Glomerular endothelial cell (primary cell): ENCODE measurements at regions not wholly inside any gene's neighbourhood (a gene's known extent, or its start where the extent isn't known, plus 50 kb on each side); places are given as distances from the start of the nearest gene placed in this dataset.
"Not testable (repeated sequence)": the region's sequence is repeated elsewhere in the genome, so short reads cannot be mapped to it uniquely, and the experiment has no call there.

Experiments used
- DNase-seq: peaks from one replicate; pipeline ENCODE4 v3.0.0-alpha.2; 2011; ENCODE audit warnings: low read depth, low spot score; ENCODE audit errors: extremely low read depth

- no peak for DNase-seq
These were observed 140.1 kb upstream of the DAPK1 start for GRCh38 chr9:87357600-87357999.

GRCh38 chr9:87359264-87359663 is 138.4 kb upstream of the DAPK1 start:
- no peak for DNase-seq

GRCh38 chr9:87359958-87360601 is 137.6 kb upstream of the DAPK1 start:
- no peak for DNase-seq

- no peak for DNase-seq
These were observed 127.5 kb upstream of the DAPK1 start for GRCh38 chr9:87370049-87370685.

DNA sequence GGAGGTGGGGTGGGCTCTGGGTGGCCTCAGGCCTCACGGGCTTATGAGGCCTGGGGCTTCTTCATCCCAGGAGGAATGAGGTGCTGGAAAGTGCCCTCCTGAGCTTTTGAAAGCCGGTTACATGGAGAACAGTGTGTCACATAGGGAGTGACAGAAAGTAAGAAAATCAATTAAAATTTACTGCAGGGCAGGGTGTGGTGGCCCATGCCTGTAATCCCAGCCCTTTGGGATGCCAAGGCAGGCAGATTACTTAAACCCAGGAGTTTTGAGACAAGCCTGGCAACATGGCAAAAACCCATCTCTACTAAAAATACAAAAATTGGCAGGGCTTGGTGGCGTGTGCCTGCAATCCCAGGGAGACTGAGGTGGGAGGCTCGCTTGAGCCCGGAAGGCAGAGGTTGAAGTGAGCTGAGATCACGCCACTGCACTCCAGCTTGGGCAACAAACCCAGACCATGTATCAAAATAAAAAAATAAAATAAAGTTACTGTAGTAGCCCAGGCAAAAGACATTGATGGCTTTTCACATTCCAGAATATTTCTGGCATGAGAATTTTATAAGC is 125.8 kb upstream of the DAPK1 start:
- DNase-seq = no peak

DNA sequence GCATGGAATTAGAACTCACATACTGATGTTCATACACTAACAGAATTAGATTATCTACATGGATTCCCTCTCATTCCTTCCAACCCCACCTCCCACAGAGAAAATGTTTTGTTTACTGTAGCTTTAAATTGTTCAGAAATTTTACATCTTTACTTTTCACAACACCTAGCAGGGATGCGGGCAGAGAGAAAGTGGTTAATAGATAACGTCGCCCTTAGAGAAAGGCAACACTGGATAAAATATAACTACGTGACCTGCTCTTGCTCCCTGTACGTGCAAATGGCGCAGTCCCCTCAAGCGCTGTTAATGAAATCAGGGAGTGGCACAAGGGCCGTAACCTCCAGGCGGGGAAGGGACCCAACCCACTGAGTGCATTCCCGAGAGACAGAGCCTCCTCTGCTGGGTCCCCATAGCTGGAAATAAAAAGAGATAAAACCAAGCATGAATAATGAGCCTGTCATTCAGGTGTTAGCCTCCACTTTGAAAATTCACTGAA is 125.3 kb upstream of the DAPK1 start:
- DNase-seq = no peak

DNA sequence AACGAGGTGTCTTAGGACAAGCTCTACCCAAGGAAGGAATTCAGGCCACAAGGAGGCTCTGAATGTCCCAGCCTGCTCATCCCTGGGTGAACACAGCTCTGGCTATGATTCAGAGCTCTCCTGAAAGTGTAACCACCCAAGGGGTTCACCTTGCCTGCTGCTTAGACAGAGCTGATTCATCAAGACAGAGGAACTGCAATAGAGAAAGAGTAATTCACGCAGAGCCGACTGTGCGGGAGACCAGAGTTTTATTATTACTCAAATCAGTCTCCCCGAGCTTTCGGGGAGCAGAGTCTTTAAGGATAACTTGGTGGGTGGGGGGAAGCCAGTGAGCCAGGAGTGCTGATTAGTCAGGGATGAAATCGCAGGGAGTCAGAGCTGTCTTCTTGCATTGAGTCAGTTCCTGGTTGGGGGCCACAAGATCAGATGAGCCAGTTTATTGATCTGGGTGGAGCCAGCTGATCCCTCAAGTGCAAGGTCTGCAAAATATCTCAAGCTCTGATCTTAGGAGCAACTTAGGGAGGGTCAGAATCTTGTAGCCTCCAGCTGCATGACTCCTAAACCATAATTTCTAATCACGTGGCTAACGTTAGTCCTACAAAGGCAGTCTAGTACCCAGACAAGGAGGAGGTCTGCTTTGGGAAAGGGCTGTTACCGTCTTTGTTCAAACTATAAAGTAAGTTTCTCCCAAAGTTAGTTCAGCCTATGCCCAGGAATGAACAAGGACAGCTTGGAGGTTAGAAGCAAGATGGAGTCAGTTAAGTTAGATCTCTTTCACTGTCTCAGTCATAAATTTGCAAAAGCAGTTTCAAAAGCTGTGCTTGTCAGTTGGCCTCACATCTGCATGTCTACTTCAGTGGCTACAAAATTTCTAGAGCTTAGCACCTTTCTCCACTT is 123.4 kb upstream of the DAPK1 start:
- not testable (repeated sequence) for DNase-seq

DNA sequence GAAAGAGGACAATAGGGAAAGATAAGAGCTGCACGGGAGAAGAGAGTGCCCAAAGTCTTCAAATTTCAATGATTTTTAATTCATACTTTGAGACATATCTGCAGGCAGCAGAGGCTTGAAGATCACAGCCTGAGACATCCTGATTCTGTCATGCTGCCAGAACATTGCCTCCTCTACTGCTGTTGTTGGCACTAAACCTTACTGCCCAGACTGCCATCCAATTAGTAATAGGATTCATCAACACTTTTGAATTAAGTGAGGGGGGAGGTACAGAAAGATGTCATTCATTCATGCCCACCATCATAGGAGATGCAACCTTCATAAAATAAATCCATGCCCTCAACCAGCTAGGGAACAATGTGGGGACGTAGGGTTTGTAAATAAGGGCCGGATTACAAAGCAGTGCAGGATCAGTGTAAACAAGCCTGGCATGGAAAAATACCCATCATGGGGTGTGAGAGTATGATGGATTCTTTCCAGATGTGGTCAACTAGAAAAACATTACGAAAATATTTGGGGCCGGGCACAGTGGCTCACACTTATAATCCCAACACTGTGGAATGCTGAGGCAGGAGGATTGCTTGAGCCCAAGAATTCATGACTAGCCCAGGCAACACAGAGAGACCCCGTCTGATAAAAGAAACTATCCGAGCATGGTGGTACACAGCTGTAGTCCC is 122.1 kb upstream of the DAPK1 start:
- DNase-seq = no peak

DNA sequence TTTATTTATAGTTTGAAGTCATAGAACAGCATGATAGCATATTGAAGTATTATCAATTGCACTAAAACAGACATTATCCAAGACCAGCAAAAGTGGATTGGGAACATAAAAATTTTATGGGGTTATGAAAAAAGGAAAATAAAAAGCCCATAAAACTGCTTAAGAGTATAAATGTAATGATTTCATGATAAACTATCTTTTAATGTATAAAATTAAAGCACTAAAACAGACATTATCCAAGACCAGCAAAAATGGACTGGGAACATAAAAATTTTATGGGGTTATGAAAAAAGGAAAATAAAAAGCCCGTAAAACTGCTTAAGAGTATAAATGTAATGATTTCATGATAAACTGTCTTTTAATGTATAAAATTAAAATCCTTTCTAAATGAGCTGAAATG is 119.0 kb upstream of the DAPK1 start:
- DNase-seq = no peak

GRCh38 chr9:87379300-87379699 is 118.4 kb upstream of the DAPK1 start:
- DNase-seq = no peak

- no peak for DNase-seq
These were observed 116.5 kb upstream of the DAPK1 start for GRCh38 chr9:87381050-87381711.

GRCh38 chr9:87381746-87382145 is 115.9 kb upstream of the DAPK1 start:
- DNase-seq = no peak

- no peak for DNase-seq
These were observed 114.8 kb upstream of the DAPK1 start for GRCh38 chr9:87382900-87383299.

- no peak for DNase-seq
These were observed 114.1 kb upstream of the DAPK1 start for GRCh38 chr9:87383344-87384150.

DNA sequence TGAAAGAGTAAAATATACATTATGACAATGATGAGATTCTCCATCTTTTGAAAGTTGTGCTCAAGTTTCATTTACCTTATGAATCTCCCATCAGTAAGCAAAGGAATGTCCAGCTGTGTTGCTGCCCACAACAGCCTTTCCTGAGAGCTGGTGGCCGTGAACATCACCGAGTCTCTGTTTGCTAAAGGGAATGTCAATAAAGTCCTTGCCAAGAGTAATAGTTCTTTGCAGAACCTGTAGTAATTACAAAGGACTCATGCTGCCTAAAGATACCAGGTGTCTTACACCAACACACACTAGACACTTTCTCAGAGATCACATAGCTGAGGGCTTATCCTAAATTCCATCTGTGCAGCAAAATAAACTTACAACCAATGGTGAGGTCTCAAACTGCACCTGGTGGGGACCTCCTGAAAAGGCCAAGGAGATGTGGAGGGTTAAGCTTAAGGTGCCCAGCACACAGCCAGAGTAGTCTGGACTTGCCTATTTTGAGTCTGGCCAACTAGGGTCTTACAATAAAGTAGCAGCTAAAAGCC is 111.1 kb upstream of the DAPK1 start:
- DNase-seq = no peak

- no peak for DNase-seq
These were observed 110.2 kb upstream of the DAPK1 start for GRCh38 chr9:87387351-87388011.

- not testable (repeated sequence) for DNase-seq
These were observed 109.0 kb upstream of the DAPK1 start for GRCh38 chr9:87388708-87389107.

DNA sequence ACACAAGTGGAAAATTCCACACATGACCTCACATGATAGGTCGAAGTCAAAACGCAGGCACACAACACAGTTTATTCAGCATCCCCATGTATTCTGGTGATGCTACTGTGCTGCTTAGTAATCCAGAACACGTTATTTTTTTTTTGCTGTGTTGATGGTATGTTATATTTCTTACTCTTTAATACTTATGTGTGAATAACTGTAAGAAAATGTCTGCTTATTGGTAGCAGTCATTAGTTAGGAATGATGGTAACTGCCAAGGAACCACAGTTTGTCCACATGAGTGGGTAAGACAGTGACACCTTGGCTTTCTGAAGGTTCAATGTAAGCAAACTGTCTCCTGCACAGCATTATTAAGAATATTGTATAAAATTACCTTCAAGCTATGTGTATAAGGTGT is 107.7 kb upstream of the DAPK1 start:
- no peak for DNase-seq

DNA sequence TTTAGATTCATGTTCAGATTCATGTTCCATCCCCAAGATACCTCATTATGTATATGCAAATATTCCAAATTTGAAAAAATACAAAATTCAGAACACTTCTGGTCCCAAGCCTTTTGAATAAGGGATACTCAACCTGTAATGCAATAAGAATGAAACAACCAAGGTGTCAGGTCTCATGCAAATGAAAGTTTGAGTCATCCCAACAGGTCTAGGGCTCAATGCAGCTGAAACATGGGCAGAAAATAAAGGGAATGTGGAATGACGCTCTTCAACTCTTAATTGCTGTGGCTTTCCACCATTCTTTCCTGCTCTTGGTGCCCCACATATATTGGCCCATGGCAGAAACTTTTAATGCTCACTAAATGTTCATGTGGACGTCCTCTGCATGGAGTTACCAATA is 107.3 kb upstream of the DAPK1 start:
- DNase-seq = no peak
